D341Med (cell line): ENCODE measurements at regions not wholly inside any gene's neighbourhood (a gene's known extent, or its start where the extent isn't known, plus 50 kb on each side); places are given as distances from the start of the nearest gene placed in this dataset.
"Not testable (repeated sequence)": the region's sequence is repeated elsewhere in the genome, so short reads cannot be mapped to it uniquely, and the experiment has no call there.

Experiments
- DNase-seq: peaks from one replicate; pipeline ENCODE4 v3.0.0; 2012; ENCODE audit warnings: low spot score

DNA sequence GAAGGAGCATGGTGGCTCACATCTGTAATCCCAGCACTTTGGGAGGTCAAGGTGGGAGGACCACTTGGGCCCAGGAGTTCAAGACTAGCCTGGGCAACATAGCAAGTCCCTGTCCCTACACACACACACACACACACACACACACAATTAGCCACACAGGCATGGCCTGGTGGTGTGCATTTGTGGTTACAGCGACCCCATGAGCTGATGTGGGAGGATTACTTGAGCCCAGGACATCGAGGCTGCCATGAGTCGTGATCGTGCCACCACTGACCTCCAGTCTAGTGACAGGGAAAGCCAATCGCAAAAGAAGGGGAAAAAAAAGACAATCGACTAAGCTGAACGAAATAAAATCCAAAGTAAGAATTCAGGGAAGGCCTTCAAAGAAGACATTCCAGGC lies 67.9 kb downstream of the TBX3 start:
- DNase-seq: no peak

DNA sequence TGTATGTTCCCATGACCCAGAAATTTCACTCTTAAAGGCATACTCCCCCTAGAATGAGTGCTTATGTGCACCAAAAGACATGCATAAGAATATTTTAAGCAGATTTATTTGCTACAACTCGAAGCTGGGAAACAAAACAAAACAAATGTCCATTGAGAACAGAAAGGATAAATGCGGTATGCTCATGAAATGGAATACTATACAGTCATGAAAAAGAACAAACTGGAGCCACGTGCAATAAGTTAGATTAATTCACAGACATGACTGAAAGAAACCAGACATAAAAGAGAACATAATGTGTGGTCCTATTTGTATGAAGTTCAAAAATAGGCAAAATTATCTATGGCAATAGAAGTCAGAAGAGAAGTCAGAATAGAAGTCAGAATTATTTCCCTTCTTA lies 69.9 kb downstream of the TBX3 start:
- no peak for DNase-seq

DNA sequence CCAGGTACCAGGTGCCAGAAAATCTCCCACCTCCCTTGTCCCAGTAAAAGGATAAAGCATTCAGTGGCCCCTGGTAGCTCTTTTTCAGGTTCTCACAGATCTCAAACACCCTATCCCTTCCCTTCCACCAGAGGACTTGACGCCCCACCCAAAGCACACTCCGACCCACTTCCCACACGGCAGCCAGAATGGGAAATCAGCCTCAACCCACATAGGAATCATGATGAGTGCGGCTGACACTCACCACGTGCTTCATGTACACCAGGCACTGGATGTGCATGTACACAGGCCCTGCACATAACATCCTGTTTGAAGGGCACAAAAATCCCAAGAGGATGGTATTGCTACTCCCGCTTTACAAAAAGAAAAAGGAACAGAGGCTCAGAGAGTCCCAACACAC lies 71.9 kb downstream of the TBX3 start:
- no peak for DNase-seq

DNA sequence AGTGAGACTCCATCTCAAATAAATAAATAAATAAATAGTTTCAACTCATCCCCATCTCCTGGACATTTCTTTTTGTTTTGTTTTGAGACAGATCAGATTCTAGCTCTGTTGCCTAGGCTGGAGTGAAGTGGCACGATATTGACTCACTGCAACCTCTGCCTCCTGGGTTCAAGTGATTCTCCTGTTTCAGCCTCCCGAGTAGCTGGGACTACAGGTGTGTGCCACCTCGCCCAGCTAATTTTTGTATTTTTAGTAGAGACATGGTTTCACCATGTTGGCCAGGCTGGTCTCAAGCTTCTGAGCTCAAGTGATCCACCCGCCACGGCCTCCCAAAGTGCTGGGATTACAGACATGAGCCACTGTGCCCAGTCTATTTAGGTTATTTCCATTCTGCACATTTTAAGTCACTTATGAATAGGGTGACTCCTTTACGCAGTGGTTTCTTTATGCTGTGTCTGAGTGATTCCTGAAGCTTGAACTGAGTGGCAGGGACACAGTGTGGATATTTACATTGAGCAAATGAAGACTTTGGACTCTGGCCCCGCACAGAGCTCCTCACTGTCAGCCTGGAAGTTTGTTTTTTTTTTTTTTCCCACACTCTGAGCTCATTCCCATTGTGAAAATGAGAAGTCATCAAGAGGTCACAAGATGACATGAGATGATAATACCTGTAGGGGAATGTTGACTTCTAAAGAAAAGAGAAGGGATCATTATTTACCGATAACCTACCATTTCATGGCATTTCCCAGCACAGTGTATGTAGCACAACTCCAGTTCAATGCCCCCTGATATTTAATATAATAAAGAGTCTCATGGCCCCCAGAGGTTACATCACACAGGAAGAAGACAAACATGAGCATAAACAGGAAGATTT lies 72.6 kb downstream of the TBX3 start:
- no peak for DNase-seq

DNA sequence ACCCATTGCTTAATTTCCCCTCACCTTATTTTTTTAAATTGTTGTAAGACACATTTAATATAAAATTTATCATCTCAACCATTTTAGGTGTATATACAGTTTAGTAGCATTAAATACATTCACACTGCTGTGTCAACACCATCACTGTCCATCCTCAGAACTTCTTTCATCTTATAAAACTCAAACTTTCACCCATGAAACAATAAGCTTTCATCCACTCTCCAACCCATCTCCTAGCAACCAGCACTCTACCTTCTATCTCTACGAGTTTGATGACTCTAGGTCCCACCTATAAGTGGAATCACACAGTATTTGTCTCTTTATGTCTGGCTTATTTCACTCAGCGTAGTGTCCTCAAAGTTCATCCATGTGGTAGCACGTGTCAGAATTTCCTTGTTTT lies 75.5 kb downstream of the TBX3 start:
- DNase-seq: no peak

DNA sequence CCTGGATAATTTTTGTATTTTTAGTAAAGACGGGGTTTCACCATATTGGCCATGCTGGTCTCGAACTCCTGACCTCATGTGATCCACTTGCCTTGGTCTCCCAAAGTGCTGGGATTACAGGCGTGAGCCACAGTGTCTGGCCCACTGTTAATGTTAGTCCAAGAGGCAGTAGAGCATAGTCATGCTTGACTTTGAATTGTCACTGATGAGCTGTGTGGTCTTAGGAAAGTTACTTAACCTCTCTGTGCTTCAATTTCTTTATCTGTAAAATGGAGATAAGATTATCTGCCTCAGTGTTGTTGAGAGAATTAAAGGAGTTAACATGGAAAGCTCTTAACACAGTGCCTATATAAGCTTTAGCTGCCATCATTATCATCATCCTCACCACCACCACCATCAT lies 78.1 kb downstream of the TBX3 start:
- no peak for DNase-seq

DNA sequence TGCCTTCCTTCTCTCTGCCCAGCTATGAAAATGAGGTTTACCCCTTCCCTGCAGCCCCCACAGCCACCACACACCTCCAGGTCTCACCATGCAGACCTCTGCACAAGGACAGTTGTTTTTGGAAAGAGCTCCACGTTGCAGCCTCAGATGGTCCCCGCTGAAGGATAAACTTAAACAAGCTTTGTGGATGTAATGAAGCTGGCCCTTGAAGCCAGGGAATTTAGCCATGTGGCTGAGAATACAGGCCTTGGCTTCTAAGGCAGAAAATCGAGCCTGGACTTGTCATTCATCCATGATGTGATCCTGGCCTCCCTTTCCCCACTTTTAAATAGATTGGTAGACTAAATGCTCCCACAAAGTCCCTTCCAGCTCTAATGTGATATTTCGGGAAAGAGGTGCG lies 79.4 kb downstream of the TBX3 start:
- no peak for DNase-seq

DNA sequence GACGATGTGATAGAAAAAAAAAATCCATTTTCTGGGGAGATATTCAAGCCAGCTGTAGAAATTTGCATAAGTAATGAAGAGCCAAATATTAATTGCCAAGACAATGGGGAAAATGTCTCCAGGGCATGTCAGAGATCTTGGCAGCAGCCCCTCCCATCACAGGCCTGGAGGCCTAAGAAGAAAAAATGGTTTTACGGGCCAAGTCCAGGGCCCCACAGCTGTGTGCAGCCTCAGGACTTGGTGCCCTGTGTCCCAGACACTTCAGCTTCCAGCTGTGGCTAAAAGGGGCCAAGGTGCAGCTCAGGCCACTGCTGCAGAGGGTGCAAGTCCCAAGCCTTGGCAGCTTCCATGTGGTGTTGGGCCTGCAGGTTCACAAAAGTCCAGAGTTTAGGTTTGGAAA lies 83.4 kb downstream of the TBX3 start:
- not testable (repeated sequence) for DNase-seq

DNA sequence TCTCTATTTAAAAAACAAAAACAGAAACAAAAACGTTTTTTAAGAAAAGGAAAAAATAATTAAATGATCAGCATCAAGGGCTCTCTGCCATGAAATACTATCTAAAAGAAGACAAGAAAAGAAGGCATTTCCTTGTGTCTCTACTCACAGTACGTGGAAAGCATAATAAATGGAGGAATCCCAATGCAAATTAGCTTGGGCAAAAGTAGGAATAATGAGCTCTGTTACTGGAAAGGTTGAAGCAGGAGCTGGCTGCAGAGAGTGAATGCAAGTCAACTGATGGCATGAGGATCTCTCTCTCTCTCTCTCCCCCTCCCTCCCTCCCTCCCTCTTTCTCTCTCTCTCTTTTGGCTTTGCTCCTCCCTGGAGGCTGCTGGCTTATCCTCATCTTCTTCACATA lies 85.9 kb downstream of the TBX3 start:
- DNase-seq: no peak

DNA sequence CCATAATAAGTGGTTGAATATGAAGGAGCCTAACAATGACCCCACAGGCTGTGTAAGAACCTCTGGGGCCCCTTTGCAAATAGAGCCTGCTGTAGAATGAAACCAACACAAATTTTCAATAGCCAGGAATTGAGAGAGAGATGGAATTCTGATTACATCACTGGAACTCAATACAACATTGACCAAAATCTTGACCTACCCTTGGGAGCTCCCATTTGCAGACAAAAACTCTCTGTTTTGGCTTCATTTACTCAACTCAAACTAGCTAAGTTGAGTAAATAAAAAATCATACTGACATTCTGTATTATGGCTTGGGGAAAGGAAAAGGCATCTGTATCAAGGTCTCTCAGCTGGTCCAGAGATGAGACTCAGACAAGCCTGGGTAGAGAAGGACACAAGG lies 91.0 kb downstream of the TBX3 start:
- DNase-seq: no peak

DNA sequence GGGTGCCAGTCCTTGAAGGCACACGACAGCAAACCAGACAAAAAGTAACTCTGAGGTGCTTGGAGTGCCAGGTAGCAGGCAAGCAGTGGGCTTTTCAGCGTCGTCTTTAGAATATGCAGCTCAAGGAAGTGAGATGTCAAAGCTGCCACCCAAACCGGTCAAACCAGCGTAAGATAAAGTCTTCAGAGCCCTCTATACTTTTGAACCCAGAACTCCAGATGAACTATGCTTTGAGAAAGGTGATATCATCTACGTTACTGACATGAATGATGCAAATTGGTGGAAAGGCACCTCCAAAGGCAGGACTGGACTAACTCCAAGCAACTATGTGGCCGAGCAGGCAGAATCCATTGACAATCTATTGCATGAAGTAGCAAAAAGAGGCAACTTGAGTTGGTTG lies 95.9 kb downstream of the TBX3 start:
- DNase-seq: no peak

DNA sequence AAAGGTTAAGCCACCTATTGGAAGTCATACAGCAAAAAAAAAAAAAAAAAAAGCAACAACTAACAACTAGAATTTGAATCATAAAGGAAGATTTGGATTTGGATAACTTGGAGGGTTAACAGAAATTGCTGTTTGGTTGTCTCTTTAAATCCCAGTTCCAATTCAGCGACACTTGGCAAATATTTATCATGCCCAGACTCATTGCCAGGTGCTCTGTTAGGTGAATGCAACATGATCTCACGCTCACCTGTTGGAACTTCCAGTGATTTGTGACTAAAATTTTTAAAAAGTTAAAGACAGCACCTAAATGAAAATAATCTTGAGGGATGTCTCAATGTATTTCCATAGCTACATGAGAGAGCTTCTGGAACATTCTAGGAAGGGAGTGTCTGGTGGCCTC lies 103.7 kb downstream of the TBX3 start:
- DNase-seq: no peak

DNA sequence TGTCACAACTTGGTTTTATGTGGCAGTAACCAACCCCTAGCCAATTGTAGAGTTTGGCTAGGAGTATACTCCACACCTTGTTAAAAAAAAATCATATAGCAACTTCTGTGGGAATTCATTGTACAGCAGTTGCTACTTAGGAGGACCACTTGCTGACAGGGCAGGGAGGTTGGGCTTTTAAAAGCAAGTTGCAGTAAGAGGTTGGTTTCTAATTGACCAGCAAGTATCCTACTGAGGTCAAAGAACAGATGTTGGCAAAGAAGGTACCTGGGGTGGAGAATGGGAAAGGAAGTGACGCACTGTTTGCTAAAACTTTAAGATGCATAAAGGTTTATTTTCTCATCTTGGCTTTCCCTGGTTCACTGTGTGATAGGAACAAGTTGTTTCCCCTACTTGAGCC lies 104.6 kb downstream of the TBX3 start:
- no peak for DNase-seq

DNA sequence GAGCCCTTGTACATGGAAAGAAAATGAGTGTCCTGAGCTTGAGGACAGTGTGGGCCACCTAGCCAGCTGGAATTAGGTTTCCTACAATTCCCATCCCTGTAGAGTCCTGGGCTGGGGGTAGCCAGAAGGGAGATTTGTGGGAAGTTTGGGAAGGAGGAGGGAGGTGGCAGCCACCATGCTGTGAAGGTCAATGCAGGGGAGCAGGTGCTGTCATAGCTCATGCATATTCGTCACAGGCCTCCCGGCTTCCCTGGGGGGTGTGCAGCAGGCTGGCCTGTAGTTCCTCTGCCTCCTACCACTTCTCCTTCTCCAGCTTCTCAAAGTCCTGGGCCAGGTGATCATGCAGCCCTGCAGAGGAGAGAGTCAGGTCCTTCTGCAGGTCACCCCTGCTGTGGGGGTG lies 121.3 kb downstream of the TBX3 start:
- DNase-seq: no peak

DNA sequence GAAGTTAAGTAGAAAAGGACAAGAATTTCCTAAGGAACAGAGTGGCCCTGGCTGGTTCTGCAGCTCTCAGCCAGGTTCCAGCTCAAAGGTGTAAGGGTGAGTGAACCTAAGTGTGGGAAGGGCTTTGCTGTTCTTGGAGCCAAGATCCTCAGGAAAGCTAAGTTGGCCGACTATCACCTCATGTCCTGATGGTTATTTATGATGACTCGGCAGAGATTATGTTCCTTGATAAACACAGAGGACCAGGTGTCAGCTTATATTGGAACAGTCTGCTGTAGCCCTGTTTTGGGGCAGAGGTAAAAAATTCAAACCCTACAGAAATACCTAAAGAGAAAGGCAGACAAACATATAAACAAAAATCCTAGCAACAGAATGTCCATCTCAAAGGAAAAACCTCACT lies 128.5 kb downstream of the TBX3 start:
- DNase-seq: no peak

DNA sequence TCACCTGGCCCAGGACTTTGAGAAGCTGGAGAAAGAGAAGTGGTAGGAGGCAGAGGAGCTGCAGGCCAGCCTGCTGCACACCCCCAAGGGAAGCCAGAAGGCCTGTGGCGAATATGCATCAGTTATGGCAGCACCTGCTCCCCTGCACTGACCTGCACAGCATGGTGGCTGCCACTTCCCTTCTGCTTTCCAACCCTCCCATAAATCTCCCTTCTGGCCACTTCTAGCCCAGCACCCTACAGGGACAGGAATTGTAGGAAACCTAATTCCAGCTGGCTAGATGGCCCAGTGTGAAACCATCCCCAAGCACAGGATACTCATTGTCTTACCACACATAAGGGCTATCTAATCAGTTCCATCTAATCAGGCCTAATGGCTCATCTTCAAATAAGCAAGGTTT lies 136.3 kb downstream of the TBX3 start:
- no peak for DNase-seq

DNA sequence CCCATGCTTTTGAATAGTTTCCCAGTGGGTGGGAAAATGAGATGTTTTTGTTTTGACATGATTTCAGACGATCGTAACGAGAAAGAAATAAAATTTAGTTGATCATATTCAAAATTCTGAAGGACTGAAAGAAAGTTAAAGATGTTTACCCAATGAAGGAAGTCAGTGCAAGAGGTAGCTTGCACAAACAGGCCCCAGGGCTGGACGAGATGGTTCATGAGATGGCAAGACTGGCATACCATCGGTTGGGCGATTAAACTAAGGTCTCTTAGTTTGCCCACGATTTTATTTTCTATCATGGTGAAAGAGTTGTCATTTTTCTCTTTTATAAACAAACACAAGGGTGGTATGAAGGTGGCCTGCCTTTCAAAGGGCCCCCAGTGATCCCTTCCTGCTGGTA lies 124.5 kb upstream of the TBX5 start:
- no peak for DNase-seq

DNA sequence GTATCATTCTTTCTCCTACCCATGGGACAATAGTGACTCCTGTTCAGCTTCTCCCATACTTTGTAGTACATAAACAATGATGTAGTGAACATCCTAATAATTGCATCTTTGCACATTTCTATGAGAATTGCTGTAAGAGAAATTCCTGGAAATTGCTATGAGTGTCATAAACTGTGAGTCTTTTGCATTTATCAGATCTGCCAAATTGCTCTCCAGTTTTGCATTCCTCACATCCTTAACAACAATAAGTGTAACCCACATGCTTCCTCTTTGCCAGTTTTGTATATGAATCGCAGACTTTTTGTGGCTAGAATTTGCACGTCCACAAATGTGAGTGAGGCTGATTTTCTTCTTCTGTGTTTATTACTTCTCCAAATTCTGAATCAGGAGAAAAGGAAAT lies 124.0 kb upstream of the TBX5 start:
- DNase-seq: no peak

DNA sequence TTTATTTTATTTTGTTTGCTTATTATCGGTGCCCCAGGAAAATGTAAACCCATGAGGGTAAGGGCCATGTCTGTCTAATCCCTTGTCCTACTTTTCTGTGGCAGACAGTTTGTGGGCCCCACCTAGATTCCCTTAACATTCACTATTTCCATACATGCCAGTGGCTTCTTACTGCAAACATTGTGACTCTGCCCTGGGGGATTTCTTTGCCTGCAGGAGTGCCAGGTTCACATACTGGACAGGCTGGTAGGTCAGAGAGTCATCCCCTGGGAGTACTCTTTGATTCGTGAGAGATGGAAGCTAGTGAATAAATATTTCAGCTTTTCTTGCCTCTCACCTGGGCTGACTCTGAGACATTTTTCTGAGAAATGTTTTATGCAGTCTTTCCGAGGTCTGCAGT lies 122.8 kb upstream of the TBX5 start:
- DNase-seq: no peak

DNA sequence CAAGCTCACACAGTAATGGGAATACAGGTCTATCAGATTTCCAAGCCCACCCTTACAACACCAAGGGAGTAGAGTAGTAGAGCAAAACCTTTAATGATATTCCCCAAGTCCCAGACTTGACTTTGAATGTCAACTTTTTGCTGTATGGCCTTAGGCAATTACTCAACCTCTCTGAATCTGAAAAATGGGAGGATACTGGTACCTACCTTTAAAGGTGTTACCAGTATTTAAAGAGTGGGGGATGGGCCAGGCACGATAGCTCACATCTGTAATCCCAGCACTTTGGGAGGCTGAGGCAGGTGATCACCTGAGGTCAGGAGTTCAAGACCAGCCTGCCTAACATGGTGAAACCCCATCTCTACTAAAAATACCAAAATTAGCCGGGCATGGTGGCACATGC lies 115.2 kb upstream of the TBX5 start:
- not testable (repeated sequence) for DNase-seq

DNA sequence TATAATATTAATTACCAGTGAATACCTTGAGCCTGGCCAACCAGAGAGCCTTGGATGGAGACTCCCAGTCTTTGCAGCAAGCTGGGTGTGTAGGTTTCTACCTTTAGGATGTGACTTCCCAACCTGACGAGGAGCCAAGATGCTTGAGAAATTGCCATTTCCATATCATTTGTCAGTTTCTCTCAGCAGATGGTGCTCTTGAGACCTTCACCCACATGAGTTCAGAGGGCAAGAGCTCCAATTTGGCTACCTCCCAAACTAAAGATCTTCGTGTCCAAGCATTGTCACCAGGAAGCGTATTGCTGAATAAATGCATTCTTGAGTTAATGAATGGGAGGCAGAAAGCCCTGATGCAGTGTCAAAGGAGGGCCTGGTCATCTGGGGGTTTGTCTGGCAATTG lies 106.4 kb upstream of the TBX5 start:
- no peak for DNase-seq

DNA sequence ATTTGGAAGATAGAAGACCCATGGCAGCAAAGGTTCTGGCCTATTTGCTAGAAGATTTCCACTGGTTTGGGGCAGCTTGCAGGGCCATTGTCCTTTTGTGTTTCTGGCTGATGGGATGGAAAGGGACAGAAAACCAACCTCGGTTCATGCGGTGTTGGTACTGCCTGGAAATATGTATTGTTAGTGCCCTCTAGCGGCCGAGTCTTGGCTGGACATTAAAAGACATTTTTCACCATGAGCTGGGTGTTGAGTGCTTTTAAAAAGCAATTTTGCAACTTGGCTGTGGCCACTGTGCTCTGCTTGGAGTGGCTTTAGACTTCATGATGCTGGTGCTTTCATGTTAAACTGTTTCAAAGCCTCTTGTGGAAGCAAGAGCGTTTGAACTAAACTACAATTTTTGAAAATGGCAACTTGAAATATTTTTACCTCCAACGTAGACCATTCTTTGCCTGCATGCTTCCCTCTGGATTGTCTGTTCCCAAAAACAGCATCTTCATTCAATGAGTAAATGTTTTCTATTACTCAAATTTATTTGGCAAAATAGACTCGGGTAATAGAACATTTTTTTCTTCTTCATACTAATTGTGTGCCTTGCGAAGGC lies 102.7 kb upstream of the TBX5 start:
- peak; percentile 68 for DNase-seq

DNA sequence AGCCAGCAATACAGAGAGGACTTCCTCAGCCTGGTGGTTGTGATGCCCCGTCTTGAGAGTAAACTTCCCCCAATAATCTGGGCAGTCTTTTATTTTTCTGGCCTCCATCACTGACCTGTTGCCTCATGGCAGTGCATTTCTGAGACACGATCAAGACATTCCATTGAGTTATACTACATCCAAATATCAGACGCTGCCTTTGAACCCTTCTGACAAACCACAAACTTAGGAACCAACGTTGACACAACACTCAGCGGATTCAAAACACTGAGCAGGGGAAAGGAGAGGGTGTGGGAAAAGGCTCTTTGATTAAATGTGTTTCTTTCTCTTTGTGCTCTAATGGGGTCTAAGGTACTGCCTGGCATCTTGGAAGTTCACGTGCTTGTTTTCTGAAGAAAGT lies 100.7 kb upstream of the TBX5 start:
- no peak for DNase-seq

DNA sequence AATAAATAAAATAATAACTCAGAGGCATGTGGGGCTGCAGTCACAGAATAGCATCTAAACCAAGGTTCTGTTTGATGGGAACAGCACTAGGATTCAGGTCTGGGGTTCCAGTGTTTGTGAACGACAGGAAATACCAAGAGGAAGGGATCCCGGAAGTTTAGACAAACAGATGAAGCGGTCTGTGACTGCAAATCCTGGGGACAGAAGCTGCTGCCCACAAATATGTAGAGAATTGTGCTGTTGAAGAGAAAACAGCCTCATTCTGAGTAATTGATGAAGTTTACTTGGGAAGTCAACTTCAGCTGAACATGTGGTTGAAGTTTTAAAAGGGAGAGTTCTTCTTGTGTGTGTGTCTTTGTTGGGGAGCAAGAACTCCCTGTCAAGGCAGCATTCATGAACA lies 98.4 kb upstream of the TBX5 start:
- no peak for DNase-seq
